ENCODE measurements at regions not wholly inside any gene's neighbourhood (a gene's known extent, or its start where the extent isn't known, plus 50 kb on each side); places are given as distances from the start of the nearest gene placed in this dataset.
"Not testable (repeated sequence)": the region's sequence is repeated elsewhere in the genome, so short reads cannot be mapped to it uniquely, and the experiment has no call there.

DNA sequence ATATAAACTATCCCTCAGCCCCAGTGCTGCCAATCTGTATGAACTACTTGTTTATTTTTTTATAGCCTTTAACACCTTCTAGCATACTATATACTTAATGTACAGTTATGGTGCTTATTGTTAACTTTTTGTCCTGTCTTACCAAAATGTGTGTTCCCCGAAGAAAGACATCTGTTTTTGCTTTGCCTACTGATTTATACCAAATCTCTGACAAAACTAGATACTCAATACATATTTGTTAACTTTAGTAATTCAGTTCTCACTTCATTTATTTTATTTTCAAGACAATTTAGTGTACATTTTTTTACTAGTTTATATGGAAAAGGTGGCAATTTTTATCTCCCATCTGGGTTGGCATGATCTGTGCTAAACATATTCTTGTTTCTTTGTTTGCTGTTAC is 824.3 kb upstream of the ATXN8OS start:
- ATAC-seq (no peak), DNase-seq (ENCODE audit: low spot score) (no peak)

DNA sequence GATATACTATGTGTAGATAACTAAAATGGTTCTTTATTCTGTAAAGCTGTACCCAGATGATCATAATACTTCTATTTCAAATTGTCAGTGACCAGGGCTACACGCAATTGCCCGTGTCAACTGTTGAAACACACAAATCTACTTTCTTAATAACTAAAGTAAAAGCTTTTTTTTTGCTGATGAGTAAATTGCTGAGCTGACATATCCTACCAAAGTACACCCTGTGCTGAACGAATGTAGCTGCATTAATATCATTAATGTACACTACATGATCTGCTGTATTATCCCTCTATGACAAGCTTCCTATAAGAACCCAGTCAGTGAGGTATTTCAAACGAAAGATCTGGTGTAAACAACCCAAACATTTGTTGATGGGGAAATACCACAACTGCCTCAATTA is 827.2 kb upstream of the ATXN8OS start:
- DNase-seq (ENCODE audit: low spot score) (no peak), ATAC-seq (no peak)

DNA sequence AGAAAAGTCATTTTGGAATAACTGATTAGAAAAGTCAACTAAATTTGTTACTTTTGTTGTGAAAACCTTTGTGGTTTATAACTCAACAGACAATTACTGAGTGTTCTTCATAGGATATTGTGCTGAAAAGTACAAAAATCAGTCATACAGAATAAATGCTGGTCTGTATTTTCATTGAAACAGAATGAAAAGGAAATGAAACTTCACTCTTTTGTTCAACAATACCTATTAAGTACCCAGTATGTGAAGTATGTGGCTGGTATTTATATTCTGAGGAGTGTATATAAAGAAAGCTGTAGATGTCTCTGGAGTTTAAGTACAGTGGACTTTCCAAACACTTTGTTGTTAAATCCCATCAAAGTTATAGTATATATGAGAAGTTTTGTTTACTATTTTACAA is 828.4 kb upstream of the ATXN8OS start:
- DNase-seq (ENCODE audit: low spot score): no peak

DNA sequence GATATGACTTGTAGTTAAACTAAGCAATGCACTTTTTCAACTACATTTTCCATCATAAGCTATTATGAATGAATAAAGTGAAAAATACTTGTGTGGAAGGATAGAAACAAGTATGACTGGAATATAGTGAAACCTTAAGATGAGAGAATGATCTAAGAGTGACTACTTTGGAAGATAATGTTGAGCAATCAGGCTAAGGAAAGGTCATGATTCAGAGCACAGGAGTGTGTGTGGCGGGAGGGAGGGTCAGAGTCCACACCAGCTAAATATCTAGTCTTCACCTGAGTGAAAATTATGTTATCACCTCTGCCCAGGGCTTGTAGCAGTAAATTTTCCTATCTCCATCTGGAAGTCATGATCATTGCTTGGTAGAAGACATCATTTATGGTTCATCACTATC is 833.4 kb upstream of the ATXN8OS start:
- DNase-seq (ENCODE audit: low spot score) (no peak), ATAC-seq (no peak)

More for the DNA sequence above, 828.4 kb upstream of the ATXN8OS start:
- no peak for ATAC-seq

DNA sequence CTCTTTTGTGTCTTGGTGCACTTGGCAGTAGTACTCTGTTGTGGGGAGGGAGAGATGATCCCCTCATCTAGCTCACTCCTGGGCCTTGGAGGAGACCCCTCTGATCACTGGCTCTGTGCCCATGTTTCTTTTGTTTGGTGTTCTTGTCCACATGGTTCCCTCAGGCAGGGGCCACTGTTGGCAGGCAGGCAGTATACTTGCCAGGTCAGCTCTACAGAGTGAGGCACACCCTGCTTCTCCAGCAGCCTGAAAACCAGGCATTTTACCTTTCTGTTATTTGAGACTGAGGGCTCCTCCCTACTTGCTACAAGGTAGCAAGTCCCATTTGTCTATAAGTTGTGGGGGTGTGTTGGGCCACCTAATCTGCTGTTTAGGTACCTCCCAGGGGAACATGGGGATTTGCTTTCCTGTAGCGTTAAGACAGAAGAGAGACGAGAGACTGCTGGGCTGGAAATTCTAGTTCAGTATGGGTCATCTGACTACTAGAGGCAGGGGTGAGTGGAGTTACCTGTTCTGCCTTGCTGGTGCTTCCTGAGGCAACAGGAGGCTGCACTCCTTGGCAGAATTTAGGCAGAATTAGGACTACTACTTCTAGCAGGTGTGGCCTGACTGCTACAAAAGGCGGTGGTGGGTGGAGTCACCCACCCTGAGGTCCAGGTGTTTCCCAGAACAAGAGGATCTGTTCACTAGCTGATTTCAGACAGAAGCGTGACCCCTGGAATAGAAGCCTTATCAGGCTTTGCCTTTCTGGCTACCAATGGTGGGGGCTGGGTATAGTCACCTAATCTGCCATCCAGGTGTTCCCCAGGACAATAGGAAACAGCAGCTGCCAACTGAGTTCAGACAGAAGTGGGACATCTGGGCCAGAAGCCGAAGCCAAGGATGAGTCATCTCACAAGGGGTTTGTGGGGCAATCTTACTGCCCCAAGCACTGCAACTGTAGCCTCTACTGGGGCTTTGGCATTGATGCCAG is 843.0 kb upstream of the ATXN8OS start:
- DNase-seq (ENCODE audit: low spot score) (no peak), ATAC-seq (no peak)

DNA sequence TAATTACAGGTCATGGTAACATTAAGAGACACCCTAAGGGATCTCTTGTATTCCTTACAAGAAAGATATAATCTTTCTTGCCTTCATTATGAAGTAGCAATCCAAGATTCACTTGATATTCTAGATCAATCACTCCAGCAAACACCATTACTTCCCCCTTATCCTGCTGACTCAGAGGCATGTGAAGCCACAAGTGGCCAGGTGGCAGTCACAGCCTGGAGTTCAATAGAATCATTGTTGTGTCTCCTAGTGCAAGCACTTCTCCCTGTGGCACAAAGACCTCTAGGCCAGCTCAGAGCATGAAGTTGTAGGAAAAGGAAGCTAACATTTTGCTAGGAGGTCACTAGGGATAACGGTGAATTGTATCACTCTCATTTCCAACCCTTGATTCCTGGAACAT is 864.3 kb upstream of the ATXN8OS start:
- DNase-seq (ENCODE audit: low spot score): no peak
- no peak for ATAC-seq

DNA sequence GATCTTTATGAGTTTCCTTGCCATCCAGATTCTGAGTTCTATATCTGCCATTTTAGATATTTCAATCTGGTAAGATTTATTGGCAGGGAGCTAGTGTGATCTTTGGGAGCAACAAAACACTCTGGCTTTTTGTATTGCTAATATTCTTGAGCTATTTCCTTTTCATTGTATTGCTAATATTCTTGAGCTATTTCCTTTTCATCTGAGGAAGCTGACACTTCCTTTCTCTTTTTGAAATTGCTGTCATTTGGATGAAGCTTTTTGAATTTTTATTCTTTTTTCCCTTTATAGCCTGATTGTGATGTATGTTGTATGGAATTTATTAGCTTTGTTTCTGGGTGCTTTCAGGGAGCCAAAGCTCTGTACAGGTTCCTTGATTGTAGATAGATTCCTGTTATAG is 873.5 kb upstream of the ATXN8OS start:
- no peak for ATAC-seq

DNA sequence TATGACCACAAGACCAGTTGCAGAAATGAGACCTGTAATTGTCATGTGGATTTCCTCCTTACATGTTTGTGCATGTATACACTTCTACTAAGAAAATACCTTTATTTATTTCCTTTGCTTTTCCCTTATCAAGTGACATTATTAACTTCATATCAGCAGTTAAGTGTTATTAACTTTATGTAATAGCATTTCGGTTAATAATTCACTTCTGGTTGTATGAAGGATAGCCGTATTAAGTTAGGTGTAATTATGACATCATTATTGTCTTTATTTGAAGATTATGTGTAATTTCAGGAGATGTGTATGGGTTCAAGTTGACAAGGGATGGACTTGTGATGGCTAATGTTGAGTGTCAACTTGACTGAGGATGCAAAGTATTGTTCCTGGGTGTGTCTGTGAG is 881.2 kb upstream of the ATXN8OS start:
- DNase-seq (ENCODE audit: low spot score) (no peak), ATAC-seq (no peak)

More for the DNA sequence above, 873.5 kb upstream of the ATXN8OS start:
- no peak for DNase-seq (ENCODE audit: low spot score)

DNA sequence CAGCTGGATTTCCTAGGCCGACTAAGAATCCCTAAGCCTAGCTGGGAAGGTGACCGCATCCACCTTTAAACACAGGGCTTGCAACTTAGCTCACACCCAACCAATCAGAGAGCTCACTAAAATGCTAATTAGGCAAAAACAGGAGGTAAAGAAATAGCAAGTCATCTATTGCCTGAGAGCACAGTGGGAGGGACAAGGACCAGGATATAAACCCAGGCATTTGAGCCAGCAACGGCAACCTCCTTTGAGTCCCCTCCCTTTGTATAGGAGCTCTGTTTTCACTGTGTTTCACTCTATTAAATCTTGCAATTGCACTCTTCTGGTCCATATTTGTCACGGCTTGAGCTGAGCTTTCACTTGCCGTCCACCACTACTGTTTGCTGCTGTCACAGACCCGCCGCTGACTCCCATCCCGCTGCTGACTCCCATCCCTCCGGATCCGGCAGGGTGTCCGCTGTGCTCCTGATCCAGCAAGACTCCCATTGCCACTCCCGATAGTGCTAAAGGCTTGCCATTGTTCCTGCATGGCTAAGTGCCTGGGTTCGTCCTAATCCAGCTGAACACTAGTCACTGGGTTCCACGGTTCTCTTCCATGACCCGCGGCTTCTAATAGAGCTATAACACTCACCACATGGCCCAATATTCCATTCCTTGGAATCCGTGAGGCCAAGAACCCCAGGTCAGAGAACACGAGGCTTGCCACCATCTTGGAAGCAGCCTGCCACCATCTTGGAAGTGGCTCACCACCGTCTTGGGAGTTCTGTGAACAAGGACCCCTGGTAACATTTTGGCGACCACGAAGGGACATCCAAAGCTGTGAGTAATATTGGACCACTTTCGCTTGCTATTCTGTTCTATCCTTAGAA is 885.8 kb upstream of the ATXN8OS start:
- not testable (repeated sequence) for DNase-seq (ENCODE audit: low spot score); ATAC-seq

DNA sequence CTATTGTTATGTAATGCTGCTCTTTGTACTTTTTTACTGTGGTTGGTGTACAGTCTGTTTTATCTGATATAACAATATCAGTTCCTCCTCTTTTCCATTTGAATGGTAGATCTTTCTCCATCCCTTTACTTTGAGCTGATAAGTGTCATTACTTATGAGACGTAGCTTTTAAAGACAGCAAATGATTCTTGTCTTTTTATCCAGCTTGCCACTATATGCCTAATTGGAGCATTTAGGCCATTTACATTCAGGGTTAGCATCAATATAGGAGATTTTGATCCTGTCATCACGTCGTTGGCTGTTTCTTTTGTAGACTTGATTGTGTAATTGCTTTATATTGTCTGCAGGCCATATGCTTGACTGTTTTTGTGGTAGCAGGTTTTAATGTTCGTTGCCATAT is 894.2 kb upstream of the ATXN8OS start:
- DNase-seq (ENCODE audit: low spot score) (no peak), ATAC-seq (no peak)

DNA sequence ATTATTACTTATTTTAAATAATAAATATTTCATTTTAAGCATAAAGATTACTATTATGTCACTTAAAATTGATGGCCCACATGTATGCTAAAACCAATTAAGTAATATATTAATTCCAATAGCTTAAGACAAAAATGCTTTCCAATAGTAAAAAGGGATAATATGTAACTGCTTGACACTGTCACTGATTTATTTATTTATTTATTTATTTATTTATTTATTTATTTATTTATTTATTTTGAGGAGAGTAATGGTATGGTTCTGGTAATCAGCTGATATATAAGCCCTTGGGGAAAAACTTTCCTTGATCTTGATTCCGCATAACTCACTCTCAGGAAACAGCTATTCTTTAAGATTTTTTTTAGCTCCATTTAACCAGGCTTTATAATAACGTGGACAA is 903.0 kb upstream of the ATXN8OS start:
- DNase-seq (ENCODE audit: low spot score) (no peak), ATAC-seq (no peak)

DNA sequence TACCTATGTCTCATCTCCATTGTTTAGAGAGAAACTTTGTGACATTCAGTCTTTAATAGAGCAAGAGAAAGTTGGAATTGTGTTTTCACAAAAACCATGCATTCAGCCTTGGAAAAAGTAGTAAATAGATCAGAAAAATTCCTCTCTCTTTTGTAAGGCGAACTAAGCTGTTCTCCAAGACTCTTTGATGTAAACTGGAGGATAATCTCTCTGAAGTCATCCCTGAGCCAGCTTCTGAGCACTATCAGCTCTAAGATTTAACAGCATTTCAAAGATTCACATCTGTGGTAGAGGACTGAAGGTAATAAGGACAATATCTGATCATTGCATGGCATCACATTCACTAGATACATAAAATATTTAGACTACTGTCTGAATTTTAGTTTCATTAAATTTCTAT is 904.6 kb upstream of the ATXN8OS start:
- no peak for ATAC-seq
- DNase-seq (ENCODE audit: low spot score): no peak

DNA sequence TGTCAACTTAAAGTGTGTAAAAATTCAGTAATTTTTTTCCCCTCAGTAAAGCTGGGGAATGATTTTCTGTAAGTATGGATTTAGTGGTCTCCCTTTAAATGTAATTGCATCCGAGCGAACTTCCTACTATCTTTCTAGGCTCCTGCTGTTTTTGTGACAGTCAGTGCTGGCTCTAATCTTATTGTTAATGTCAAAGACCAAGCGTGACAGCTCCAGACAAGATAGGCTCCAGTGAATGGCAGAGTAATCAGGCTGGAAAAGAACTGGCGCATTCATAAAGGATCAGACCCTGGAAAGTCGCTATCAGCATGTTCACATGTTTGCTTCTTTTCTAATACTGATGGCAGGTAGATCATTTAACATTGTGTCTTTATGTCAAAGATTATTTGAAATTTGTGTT is 908.0 kb upstream of the ATXN8OS start:
- DNase-seq (ENCODE audit: low spot score) (no peak), ATAC-seq (no peak)

DNA sequence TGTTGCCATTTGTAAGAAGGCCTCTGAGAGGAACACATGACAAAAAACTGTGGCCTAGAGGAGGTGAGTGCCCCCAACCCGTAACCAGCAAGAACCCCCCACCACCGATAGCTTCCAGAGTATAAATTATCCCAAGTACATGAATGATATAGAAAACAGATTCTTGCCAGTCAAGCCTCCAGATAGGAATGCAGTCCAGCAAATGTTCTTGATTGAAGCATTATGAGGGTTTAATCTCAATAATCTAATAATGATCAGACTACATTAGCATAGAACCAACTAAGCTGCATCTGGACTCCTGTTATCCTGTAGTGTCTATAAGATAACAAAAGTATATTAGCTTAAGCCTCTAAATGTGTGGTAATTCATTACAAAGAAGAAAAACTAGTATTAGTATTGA is 908.9 kb upstream of the ATXN8OS start:
- no peak for ATAC-seq
- DNase-seq (ENCODE audit: low spot score): no peak

DNA sequence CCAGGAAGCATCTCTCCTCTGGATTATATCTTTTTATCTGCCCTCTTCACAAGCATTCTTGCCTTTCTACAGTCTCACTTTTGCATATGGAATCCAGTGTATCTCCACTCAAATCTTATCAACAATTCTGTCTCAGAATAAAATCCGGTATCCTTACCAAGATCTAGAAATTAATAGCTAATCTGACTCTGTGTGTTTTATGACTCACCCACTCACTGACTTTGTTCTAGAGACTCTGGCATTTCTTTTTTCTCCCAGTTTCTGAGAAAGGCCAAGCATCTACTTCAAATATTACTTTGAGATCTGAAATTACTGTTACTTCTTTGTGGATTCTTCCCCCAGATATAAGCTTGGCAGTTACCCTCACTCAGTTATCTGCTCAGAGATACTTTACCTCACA is 913.5 kb upstream of the ATXN8OS start:
- ATAC-seq (no peak), DNase-seq (ENCODE audit: low spot score) (no peak)

DNA sequence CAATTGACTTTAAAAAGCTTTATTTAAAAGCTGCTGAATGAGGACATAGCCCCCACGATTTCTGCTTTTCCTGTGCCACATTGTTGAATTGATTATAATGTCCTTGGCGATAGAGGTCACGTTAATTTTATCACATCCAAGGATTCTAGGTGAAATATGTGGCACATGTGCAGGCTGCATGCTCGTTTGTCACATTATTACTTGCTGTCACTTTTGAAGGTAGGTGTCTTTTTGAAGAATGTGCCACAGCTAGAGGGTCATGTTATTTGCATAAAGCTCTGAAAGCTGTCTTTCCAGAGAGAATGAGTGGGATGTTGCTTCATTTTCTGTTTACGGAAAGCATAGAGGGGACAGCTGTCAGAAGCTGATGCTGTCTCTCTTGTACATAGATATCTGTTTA is 927.6 kb upstream of the ATXN8OS start:
- ATAC-seq (no peak), DNase-seq (ENCODE audit: low spot score) (no peak)

DNA sequence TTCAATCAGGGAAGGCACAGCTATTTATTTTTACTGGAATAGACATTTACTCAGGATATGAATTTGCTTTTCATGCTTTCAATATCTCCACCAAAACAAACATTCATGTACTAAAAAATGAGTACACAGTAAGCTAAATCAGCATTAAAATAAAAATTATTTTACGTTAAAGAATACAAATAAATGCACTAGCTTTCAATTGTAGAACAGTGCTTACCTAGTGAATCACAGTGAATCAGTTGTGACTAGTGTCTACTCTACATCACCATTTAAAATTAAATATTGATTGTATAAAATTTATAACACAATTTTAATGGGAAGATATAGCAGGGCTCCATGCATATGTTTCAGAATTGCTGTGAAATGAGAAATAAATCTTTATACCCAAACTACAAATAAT is 929.6 kb upstream of the ATXN8OS start:
- DNase-seq (ENCODE audit: low spot score) (no peak), ATAC-seq (no peak)

DNA sequence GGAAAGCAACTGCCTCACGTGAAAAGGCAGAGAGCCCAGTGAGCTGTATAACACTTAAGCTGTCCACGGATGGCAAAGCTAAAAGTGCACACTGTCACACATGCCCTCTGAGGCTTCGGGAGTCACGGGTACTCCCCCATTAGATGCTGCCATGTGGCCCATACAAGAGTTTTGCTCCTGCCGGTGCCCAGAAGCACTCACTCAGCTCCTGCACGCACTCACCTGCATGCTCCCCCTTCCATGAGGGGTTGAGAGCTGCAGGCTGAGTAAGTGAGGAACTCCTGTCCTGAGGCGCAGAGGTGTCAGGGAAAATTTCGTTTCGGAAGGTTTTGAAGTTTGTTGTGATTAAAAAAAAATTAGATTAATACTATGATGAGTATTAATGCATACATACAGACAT is 939.2 kb upstream of the ATXN8OS start:
- DNase-seq (ENCODE audit: low spot score) (no peak), ATAC-seq (no peak)

DNA sequence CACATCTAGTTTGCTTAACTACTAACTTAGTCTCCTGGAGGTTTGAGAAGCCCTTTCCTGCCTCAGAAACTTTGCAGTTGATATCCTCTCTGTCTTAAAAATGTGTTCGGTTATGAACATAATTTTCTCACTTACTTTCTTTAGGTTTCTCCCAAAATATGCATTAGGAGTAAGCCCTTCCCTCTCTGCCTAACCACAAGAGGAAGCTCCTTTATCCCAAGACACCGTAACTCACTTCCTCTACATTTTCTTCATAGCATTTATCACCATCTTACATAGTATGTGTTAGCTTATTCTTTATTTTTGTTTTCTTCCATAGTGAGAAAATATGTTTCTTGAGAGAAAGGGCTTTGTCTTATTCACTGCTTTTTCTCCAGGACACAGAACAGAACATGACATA is 952.5 kb upstream of the ATXN8OS start:
- DNase-seq (ENCODE audit: low spot score) (no peak), ATAC-seq (no peak)

DNA sequence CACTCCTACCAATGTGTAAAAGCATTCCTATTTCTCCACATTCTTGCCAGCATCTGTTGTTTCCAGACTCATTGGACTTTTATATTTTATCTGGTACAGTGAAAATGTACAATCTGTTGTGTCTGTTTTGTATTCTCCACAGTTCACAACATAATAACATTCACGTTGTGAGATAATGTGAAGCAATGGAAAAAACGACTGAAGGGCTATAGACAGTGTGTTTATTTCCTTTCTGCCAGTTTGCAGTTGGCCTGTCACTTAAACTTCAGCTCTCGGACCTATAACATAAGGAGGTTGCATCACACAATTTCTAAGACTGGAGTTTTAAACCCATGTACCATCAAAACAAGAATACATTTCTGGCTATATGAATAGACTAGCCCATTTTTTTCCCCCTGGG is 965.5 kb upstream of the ATXN8OS start:
- DNase-seq (ENCODE audit: low spot score) (no peak), ATAC-seq (no peak)

DNA sequence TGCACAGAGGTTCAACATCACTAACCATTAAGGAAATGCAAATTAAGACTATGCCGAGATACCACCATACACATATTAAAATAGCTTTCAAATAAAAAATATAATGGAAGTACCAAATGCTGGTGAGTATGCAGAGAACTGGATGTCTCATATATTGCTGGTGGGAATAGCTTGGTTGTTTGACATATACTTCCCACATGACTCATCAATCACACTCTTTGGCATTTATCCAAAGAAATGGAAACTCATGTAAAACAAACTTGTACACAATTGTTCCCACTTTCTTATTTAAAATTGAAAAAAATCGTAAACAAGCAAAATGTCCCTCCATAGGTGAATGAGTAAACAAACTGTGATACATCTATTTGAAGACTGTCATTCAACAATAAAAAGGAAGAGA is 982.6 kb upstream of the ATXN8OS start:
- DNase-seq (ENCODE audit: low spot score): no peak
- no peak for ATAC-seq

All from left lobe of liver (tissue), 2 donors.